MM.1S (cell line): ENCODE measurements at regions not wholly inside any gene's neighbourhood (a gene's known extent, or its start where the extent isn't known, plus 50 kb on each side); places are given as distances from the start of the nearest gene placed in this dataset.

Experiments
- DNase-seq: peaks from one replicate; pipeline ENCODE4 v3.0.0-alpha.2; 2015
- H2AFZ ChIP-seq: fragments of 300-600 bp; sonication (generic); 2 replicates; pipeline ENCODE4 v1.6.0; 2016; ENCODE audit warnings: antibody characterized with exemption, low read length
- H3F3A ChIP-seq: fragments of 300-600 bp; sonication (generic); 2 replicates; pipeline ENCODE4 v1.6.1; 2016; ENCODE audit warnings: mild to moderate bottlenecking, antibody characterized with exemption, low read length, moderate library complexity, mixed read lengths; ENCODE audit not compliant: insufficient read depth
- H3K27ac ChIP-seq: fragments of 300-600 bp; sonication (generic); 2 replicates; pipeline ENCODE4 v1.5.1; 2016; ENCODE audit warnings: mild to moderate bottlenecking, low read length
- H3K27me3 ChIP-seq: fragments of 300-600 bp; sonication (generic); replicated peaks from 2 replicates; pipeline ENCODE4 v1.6.0; 2016; ENCODE audit warnings: low read length; ENCODE audit not compliant: insufficient read depth
- H3K36me3 ChIP-seq: fragments of 300-600 bp; sonication (generic); replicated peaks from 2 replicates; pipeline ENCODE4 v1.6.1; 2016; ENCODE audit warnings: mild to moderate bottlenecking, low read length, mixed read lengths; ENCODE audit not compliant: insufficient read depth
- H3K4me1 ChIP-seq: fragments of 300-600 bp; sonication (generic); 2 replicates; pipeline ENCODE4 v1.6.1; 2016; ENCODE audit warnings: low read length, mixed read lengths
- H3K4me2 ChIP-seq: fragments of 300-600 bp; sonication (generic); 2 replicates; pipeline ENCODE4 v1.6.0; 2016; ENCODE audit warnings: low read depth, low read length
- H3K4me3 ChIP-seq: fragments of 300-600 bp; sonication (generic); 2 replicates; pipeline ENCODE4 v1.5.1; 2016; ENCODE audit warnings: low read length, mixed read lengths
- H3K79me2 ChIP-seq: fragments of 300-600 bp; sonication (generic); 2 replicates; pipeline ENCODE4 v1.6.1; 2016; ENCODE audit warnings: mixed run types, low read length, mixed read lengths
- H3K9ac ChIP-seq: fragments of 300-600 bp; sonication (generic); 2 replicates; pipeline ENCODE4 v1.6.1; 2016; ENCODE audit warnings: low read length, mixed read lengths
- H3K9me2 ChIP-seq: fragments of 300-600 bp; sonication (generic); replicated peaks from 2 replicates; pipeline ENCODE4 v1.6.1; 2016; ENCODE audit warnings: mild to moderate bottlenecking, low read length, mixed read lengths; ENCODE audit not compliant: insufficient read depth
- H3K9me3 ChIP-seq: fragments of 300-600 bp; sonication (generic); replicated peaks from 2 replicates; pipeline ENCODE4 v1.6.1; 2016; ENCODE audit warnings: mild to moderate bottlenecking, low read length, mixed read lengths; ENCODE audit not compliant: insufficient read depth
- H4K20me1 ChIP-seq: fragments of 300-600 bp; sonication (generic); 2 replicates; pipeline ENCODE4 v1.6.1; 2016; ENCODE audit warnings: mild to moderate bottlenecking, low read length, moderate library complexity, mixed read lengths; ENCODE audit not compliant: insufficient read depth
- EZH2 ChIP-seq: fragments of 300-600 bp; sonication (generic); optimal IDR thresholded peaks from 2 replicates; pipeline ENCODE3; 2017; ENCODE audit warnings: low read depth, mild to moderate bottlenecking, antibody characterized with exemption, low read length, mixed read lengths
- EZH2phosphoT487 ChIP-seq: fragments of 300-600 bp; sonication (generic); IDR thresholded peaks from 2 replicates; pipeline ENCODE4 v1.6.1; 2018; ENCODE audit warnings: antibody characterized with exemption, low read length
- TF ChIP-seq, protein P1 (sequence below): fragments of 300-600 bp; sonication (generic); IDR thresholded peaks from 2 replicates; pipeline ENCODE4 v1.5.1; 2016; ENCODE audit warnings: antibody characterized with exemption, low read length, mixed read lengths

DNA sequence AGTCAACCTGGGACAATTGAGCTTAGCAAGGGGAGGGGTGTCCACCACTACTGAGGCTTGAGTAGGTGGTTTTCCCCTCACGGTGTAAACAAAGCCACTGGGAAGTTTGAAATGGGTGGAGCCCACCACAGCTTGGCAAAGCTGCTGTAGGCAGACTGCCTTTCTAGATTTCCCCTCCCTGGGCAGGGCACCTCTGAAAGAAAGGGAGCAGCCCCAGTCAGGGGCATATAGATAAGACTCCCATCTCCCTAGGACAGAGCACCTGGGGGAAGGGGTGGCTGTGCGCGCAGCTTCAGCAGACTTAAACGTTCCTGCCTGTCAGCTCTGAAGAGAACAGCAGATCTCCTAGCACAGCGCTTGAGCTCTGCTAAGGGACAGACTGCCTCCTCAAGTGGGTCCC, 758.4 kb downstream of the LTN1 start:
- H3K4me1 ChIP-seq: no peaks in the 10 kb centered on the region
- no peaks in the 10 kb centered on the region for H3K79me2 ChIP-seq
- H3K36me3 ChIP-seq: no peaks in the 10 kb centered on the region
- no peak overlapping the region for H3K9ac ChIP-seq
- H2AFZ ChIP-seq: no peak overlapping the region
- H3K9me2 ChIP-seq: no peaks in the 10 kb centered on the region
- no peak for DNase-seq
- H3K27me3 ChIP-seq: no peaks in the 10 kb centered on the region
- H3K4me3 ChIP-seq: no peak overlapping the region
- no peak overlapping the region for H3K27ac ChIP-seq
- H3K4me2 ChIP-seq: no peak overlapping the region
- no peaks in the 10 kb centered on the region for H3K9me3 ChIP-seq
- no peaks in the 10 kb centered on the region for H3F3A ChIP-seq
- H4K20me1 ChIP-seq: no peaks in the 10 kb centered on the region
- TF ChIP-seq, protein P1, sequence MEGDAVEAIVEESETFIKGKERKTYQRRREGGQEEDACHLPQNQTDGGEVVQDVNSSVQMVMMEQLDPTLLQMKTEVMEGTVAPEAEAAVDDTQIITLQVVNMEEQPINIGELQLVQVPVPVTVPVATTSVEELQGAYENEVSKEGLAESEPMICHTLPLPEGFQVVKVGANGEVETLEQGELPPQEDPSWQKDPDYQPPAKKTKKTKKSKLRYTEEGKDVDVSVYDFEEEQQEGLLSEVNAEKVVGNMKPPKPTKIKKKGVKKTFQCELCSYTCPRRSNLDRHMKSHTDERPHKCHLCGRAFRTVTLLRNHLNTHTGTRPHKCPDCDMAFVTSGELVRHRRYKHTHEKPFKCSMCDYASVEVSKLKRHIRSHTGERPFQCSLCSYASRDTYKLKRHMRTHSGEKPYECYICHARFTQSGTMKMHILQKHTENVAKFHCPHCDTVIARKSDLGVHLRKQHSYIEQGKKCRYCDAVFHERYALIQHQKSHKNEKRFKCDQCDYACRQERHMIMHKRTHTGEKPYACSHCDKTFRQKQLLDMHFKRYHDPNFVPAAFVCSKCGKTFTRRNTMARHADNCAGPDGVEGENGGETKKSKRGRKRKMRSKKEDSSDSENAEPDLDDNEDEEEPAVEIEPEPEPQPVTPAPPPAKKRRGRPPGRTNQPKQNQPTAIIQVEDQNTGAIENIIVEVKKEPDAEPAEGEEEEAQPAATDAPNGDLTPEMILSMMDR: no peak
- TF ChIP-seq EZH2phosphoT487: no peak
- TF ChIP-seq EZH2: no peak

DNA sequence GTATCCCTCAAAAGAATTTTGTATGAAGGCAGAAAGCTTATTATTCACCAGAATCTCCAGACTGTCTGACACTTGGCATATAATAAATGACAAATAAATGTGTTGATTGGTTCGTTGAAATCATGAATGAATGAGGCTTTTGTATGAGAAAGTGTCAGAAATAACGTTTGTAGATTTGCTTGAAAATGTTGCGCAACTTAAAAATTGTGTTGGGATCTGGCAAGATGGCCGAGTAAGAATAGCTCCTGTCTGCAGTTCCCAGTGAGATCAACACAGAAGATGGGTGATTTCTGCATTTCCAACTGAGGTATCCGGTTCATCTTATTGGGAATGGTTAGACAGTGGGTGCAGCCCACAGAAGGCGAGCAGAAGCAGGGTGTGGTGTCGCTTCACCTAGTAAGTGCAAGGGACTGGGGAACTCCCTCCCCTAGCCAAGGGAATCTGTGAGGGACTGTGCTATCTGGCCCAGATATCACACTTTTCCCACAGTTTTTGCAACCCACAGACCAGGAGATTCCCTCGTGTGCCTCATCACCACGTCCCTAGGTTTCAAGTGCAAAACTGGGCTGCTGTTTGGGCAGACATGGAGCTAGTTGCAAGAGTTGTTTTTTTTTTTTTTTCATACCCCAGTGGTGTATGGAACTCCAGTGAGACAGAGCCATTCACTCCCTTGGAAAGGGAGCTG, 759.0 kb downstream of the LTN1 start:
- no peak overlapping the region for H3K9ac ChIP-seq
- no peak overlapping the region for H3K4me2 ChIP-seq
- H3K27me3 ChIP-seq: no peaks in the 10 kb centered on the region
- no peaks in the 10 kb centered on the region for H3F3A ChIP-seq
- H3K79me2 ChIP-seq: no peaks in the 10 kb centered on the region
- H3K9me3 ChIP-seq: no peaks in the 10 kb centered on the region
- no peaks in the 10 kb centered on the region for H3K9me2 ChIP-seq
- no peak overlapping the region for H3K4me3 ChIP-seq
- H2AFZ ChIP-seq: no peak overlapping the region
- no peaks in the 10 kb centered on the region for H3K4me1 ChIP-seq
- no peaks in the 10 kb centered on the region for H4K20me1 ChIP-seq
- DNase-seq: no peak
- no peaks in the 10 kb centered on the region for H3K36me3 ChIP-seq
- no peak overlapping the region for H3K27ac ChIP-seq
- TF ChIP-seq, protein P1: no peak
- TF ChIP-seq EZH2 (no peak), EZH2phosphoT487 (no peak)

DNA sequence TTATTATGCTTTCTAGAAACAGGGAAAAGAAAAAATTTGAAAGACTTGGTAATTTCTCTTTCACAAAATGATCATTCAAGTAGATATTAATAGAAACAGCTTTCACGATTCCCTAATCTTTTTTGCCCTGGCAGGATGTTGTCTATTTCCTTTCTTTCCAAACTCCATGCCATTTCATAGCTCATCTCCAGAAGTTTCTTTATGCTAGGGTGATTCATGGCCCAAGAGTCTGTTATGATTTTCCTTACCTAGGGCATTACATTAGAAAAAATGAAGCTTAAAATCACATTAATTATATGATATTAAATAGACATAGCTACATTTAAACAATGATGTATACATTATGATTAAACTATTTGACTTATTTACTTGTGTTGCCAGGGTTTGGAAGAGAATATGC, 762.1 kb downstream of the LTN1 start:
- Histone ChIP-seq H3K36me3 (no peaks in the 10 kb centered on the region), H3K4me1 (no peaks in the 10 kb centered on the region), H3K27me3 (no peaks in the 10 kb centered on the region), H3K4me3 (no peak overlapping the region), H3K79me2 (no peaks in the 10 kb centered on the region), H3K4me2 (no peak overlapping the region), H4K20me1 (no peaks in the 10 kb centered on the region), H3K9ac (no peak overlapping the region), H2AFZ (no peak overlapping the region), H3K27ac (no peak overlapping the region), H3K9me2 (no peaks in the 10 kb centered on the region), H3F3A (no peaks in the 10 kb centered on the region), H3K9me3 (no peaks in the 10 kb centered on the region)
- TF ChIP-seq EZH2 (no peak), EZH2phosphoT487 (no peak)
- TF ChIP-seq, protein P1: no peak
- DNase-seq: no peak
